IMR-90 (cell line): ENCODE measurements at regions not wholly inside any gene's neighbourhood (a gene's known extent, or its start where the extent isn't known, plus 50 kb on each side); places are given as distances from the start of the nearest gene placed in this dataset.

Experiments
- ATAC-seq: fragments of 200-7000 bp; cut with Tn5 transposase; 2 replicates; pipeline ENCODE4 v1.9.1; 2020; ENCODE audit warnings: low read depth, mild to moderate bottlenecking, moderate library complexity
- BruUV-seq: library from RNA; stranded (reverse); fragments of 400-500 nt; replicated peaks from 2 replicates; lab custom pipeline; 2021; lab: Mats Ljungman, UMichigan
- CTCF ChIA-PET: fragments of 300-600 bp; formaldehyde crosslinking; extraction: SDS; loops from one replicate; lab custom pipeline; 2021; ENCODE audit warnings: antibody characterized with exemption; lab: Yijun Ruan, JAX
- POLR2A ChIA-PET: fragments of 300-600 bp; sonication (Branson Sonifier 250); formaldehyde crosslinking; loops from one replicate; lab custom pipeline; 2022; ENCODE audit warnings: antibody characterized with exemption; ENCODE audit not compliant: unreplicated experiment; lab: Charles Lee
- DNase-seq: peaks from one replicate; pipeline ENCODE4 v3.0.0; 2013
- H2AFZ ChIP-seq: replicated peaks from 2 replicates; pipeline ENCODE3; 2013; ENCODE audit warnings: low read length, mild to moderate bottlenecking; ENCODE audit not compliant: poor library complexity
- H2AK5ac ChIP-seq: 2 replicates; pipeline ENCODE4 v1.6.1; 2013; ENCODE audit warnings: low read depth, low read length, inconsistent platforms
- H2AK9ac ChIP-seq: replicated peaks from 2 replicates; pipeline ENCODE3; 2013; ENCODE audit warnings: mild to moderate bottlenecking, low read depth, low read length, moderate library complexity; ENCODE audit not compliant: poor library complexity
- H2BK120ac ChIP-seq: 2 replicates; pipeline ENCODE4 v1.6.1; 2013; ENCODE audit warnings: low read depth, low read length, inconsistent platforms
- H2BK15ac ChIP-seq: 3 replicates; pipeline ENCODE4 v1.6.1; 2013; ENCODE audit warnings: low read depth, low read length, inconsistent platforms
- H2BK20ac ChIP-seq: 2 replicates; pipeline ENCODE4 v1.6.1; 2013; ENCODE audit warnings: low read depth, mild to moderate bottlenecking, inconsistent platforms, low read length, moderate library complexity
- H2BK5ac ChIP-seq: 2 replicates; pipeline ENCODE4 v1.6.1; 2013; ENCODE audit warnings: mild to moderate bottlenecking, low read depth, low read length, inconsistent platforms; ENCODE audit not compliant: poor library complexity, severe bottlenecking
- H3K14ac ChIP-seq: replicated peaks from 2 replicates; pipeline ENCODE4 v1.6.1; 2013; ENCODE audit warnings: low read depth, low read length, inconsistent platforms
- H3K18ac ChIP-seq: 2 replicates; pipeline ENCODE4 v1.6.1; 2013; ENCODE audit warnings: low read depth, low read length, control low read depth
- H3K23ac ChIP-seq: 2 replicates; pipeline ENCODE4 v1.6.1; 2013; ENCODE audit warnings: low read depth, low read length, inconsistent platforms
- H3K27ac ChIP-seq: 2 replicates; pipeline ENCODE4 v1.5.1; 2013; ENCODE audit warnings: mild to moderate bottlenecking, control low read depth, low read length; ENCODE audit not compliant: insufficient read depth
- H3K27me3 ChIP-seq: 2 replicates; pipeline ENCODE4 v1.6.1; 2013; ENCODE audit warnings: low read length; ENCODE audit not compliant: control insufficient read depth, insufficient read depth
- H3K36me3 ChIP-seq: 2 replicates; pipeline ENCODE4 v1.6.1; 2013; ENCODE audit warnings: low read length, mixed read lengths; ENCODE audit not compliant: control insufficient read depth, insufficient read depth
- H3K4ac ChIP-seq: 2 replicates; pipeline ENCODE4 v1.6.1; 2013; ENCODE audit warnings: low read depth, low read length, inconsistent platforms
- H3K4me1 ChIP-seq: 2 replicates; pipeline ENCODE4 v1.6.1; 2013; ENCODE audit warnings: low read length, mixed read lengths; ENCODE audit not compliant: control insufficient read depth, insufficient read depth
- H3K4me2 ChIP-seq: 2 replicates; pipeline ENCODE4 v1.6.1; 2013; ENCODE audit warnings: low read depth, mild to moderate bottlenecking, control low read depth, low read length, moderate library complexity
- H3K4me3 ChIP-seq: 2 replicates; pipeline ENCODE4 v1.5.1; 2013; ENCODE audit warnings: low read depth, mild to moderate bottlenecking, control low read depth, low read length, moderate library complexity; ENCODE audit not compliant: insufficient read depth
- H3K56ac ChIP-seq: 2 replicates; pipeline ENCODE4 v1.6.1; 2013; ENCODE audit warnings: low read length, inconsistent platforms; ENCODE audit not compliant: insufficient read depth; ENCODE audit errors: extremely low read depth
- H3K79me1 ChIP-seq, 2 experiments: 2 replicates each; pipeline ENCODE4 v1.6.1; 2013; ENCODE audit warnings: low read length in 2 of 2, inconsistent platforms in 1 of 2, low read depth in 1 of 2
- H3K9ac ChIP-seq: 2 replicates; pipeline ENCODE4 v1.6.1; 2013; ENCODE audit warnings: low read depth, low read length, control low read depth
- H3K9me1 ChIP-seq: 2 replicates; pipeline ENCODE4 v1.6.1; 2013; ENCODE audit warnings: low read length, inconsistent platforms; ENCODE audit not compliant: insufficient read depth
- H3K9me3 ChIP-seq: 2 replicates; pipeline ENCODE4 v1.6.1; 2013; ENCODE audit warnings: low read length; ENCODE audit not compliant: control insufficient read depth, insufficient read depth
- H4K20me1 ChIP-seq: 2 replicates; pipeline ENCODE4 v1.6.1; 2013; ENCODE audit warnings: low read length, inconsistent platforms; ENCODE audit not compliant: insufficient read depth
- H4K5ac ChIP-seq: 2 replicates; pipeline ENCODE4 v1.6.1; 2013; ENCODE audit warnings: mild to moderate bottlenecking, low read depth, low read length, control low read depth
- H4K8ac ChIP-seq, 2 experiments: 2 replicates each; pipeline ENCODE4 v1.6.1; 2013; ENCODE audit warnings: low read depth in 2 of 2, low read length in 2 of 2, control low read depth in 1 of 2, inconsistent platforms in 1 of 2
- H4K91ac ChIP-seq: 2 replicates; pipeline ENCODE4 v1.6.1; 2013; ENCODE audit warnings: low read depth, low read length, inconsistent platforms; ENCODE audit not compliant: insufficient read depth
- CEBPB ChIP-seq: IDR thresholded peaks from 2 replicates; pipeline ENCODE4 v1.6.1; 2012; ENCODE audit warnings: low read depth, low read length, improper control_type of control experiment
- CHD1 ChIP-seq: IDR thresholded peaks from 2 replicates; pipeline ENCODE4 v1.6.1; 2012; ENCODE audit warnings: low read depth, low read length, improper control_type of control experiment
- CTCF ChIP-seq: conservative IDR thresholded peaks from 2 replicates; pipeline ENCODE4 v1.5.1; 2012; ENCODE audit warnings: mild to moderate bottlenecking, low read depth, low read length, improper control_type of control experiment
- ELK1 ChIP-seq: fragments of 150-350 bp; IDR thresholded peaks from 2 replicates; pipeline ENCODE4 v1.6.1; 2016; ENCODE audit warnings: low read depth, mild to moderate bottlenecking, low read length, moderate library complexity, borderline replicate concordance
- FOS ChIP-seq: fragments of 150-350 bp; IDR thresholded peaks from 2 replicates; pipeline ENCODE4 v1.6.1; 2016; ENCODE audit warnings: low read depth, low read length
- MAFK ChIP-seq: IDR thresholded peaks from 2 replicates; pipeline ENCODE4 v1.6.1; 2012; ENCODE audit warnings: low read depth, low read length, improper control_type of control experiment
- MAZ ChIP-seq: IDR thresholded peaks from 2 replicates; pipeline ENCODE4 v1.6.1; 2012; ENCODE audit warnings: low read depth, mild to moderate bottlenecking, low read length, improper control_type of control experiment, moderate library complexity, borderline replicate concordance
- POLR2A ChIP-seq: IDR thresholded peaks from 2 replicates; pipeline ENCODE4 v1.6.1; 2012; ENCODE audit warnings: mild to moderate bottlenecking, low read depth, low read length
- RAD21 ChIP-seq: IDR thresholded peaks from 2 replicates; pipeline ENCODE4 v1.6.1; 2012; ENCODE audit warnings: low read length, improper control_type of control experiment
- RCOR1 ChIP-seq: IDR thresholded peaks from 2 replicates; pipeline ENCODE4 v1.6.1; 2012; ENCODE audit warnings: mild to moderate bottlenecking, low read length, improper control_type of control experiment; ENCODE audit not compliant: insufficient replicate concordance
- RFX5 ChIP-seq: IDR thresholded peaks from 2 replicates; pipeline ENCODE4 v1.8.0; 2012; ENCODE audit warnings: low read depth, mild to moderate bottlenecking, low read length, moderate library complexity
- SMC3 ChIP-seq: fragments of 150-350 bp; IDR thresholded peaks from 2 replicates; pipeline ENCODE4 v1.6.1; 2016; ENCODE audit warnings: low read depth, mild to moderate bottlenecking, antibody characterized with exemption, low read length, moderate library complexity
- USF2 ChIP-seq: fragments of 150-350 bp; IDR thresholded peaks from 2 replicates; pipeline ENCODE4 v1.6.1; 2017; ENCODE audit warnings: mild to moderate bottlenecking, antibody characterized with exemption, low read length, low read depth
- WGBS, 2 experiments: methylation state at CpG; one replicate each; pipeline versions ENCODE4 v1.1.5 to v1.1.7; 2013; ENCODE audit warnings: missing lambda C conversion rate in 2 of 2; ENCODE audit not compliant: insufficient read length in 1 of 2; ENCODE audit errors: extremely low coverage in 2 of 2; 5-methylcytosine and 5-hydroxymethylcytosine counted together
- dilution Hi-C: fragments of 300-500 bp; cut with HindIII; formaldehyde crosslinking; loops from one replicate; pipeline ENCODE4 v1.14.3; 2018; ENCODE audit warnings: low sequenced_read_pairs; ENCODE audit not compliant: unreplicated experiment
- in situ Hi-C: fragments of 300-500 bp; cut with MboI; formaldehyde crosslinking; loops from 3 replicates; pipeline ENCODE4 v1.14.3; 2019; ENCODE audit warnings: low sequenced_read_pairs, inconsistent platforms, mixed read lengths
- intact Hi-C: fragments of 100-400 bp; cut with micrococcal nuclease; formaldehyde crosslinking; loops from 2 replicates; pipeline ENCODE4 v1.10.0; 2022

GRCh38 chr2:120436460-120436739 lies 90.5 kb downstream of the INHBB start:
- no peak overlapping the region for H2AK5ac ChIP-seq
- no TSS peak for BruUV-seq
- WGBS, 2 experiments = no CpG with 5 or more reads among the region's 1 CpG
- no peak overlapping the region for H2AFZ ChIP-seq
- no peak overlapping the region for H4K5ac ChIP-seq
- no peaks in the 10 kb centered on the region for H3K4me1 ChIP-seq
- no peak overlapping the region for H3K9ac ChIP-seq
- no peak; the same call in 1 of the 2 replicates for ATAC-seq
- no peak overlapping the region for H3K4me2 ChIP-seq
- H4K8ac ChIP-seq = no peak overlapping the region
- ChIA-PET POLR2A (no interaction called here), CTCF (interaction anchor here (1.2 kb wide), 1 partner anchor 16 kb away, joined by 5 read pairs; no protein-coding TSS in a partner anchor)
- no peak overlapping the region for H3K4ac ChIP-seq
- H3K79me1 ChIP-seq = no peaks in the 10 kb centered on the region
- no peak overlapping the region for H3K14ac ChIP-seq
- H3K27ac ChIP-seq = no peak overlapping the region
- dilution Hi-C loops (no loop called here), intact Hi-C loops (no loop called here), in situ Hi-C loops (no loop called here)
- no peak overlapping the region for H3K23ac ChIP-seq
- no peak overlapping the region for H2BK15ac ChIP-seq
- DNase-seq = no peak
- H2BK120ac ChIP-seq = no peak overlapping the region
- no peak overlapping the region for H2AK9ac ChIP-seq
- no peaks in the 10 kb centered on the region for H3K9me3 ChIP-seq
- peaks cover 66% of the 10 kb centered on the region for H3K27me3 ChIP-seq
- no peak overlapping the region for H2BK5ac ChIP-seq
- no peaks in the 10 kb centered on the region for H4K20me1 ChIP-seq
- no peak overlapping the region for H3K56ac ChIP-seq
- no peak overlapping the region for H2BK20ac ChIP-seq
- TF ChIP-seq CTCF (no peak), CHD1 (no peak), FOS (no peak), USF2 (no peak), RFX5 (no peak), POLR2A (no peak), CEBPB (no peak), MAFK (no peak), ELK1 (no peak), RCOR1 (no peak), SMC3 (no peak), MAZ (no peak), RAD21 (no peak)
- H3K18ac ChIP-seq = no peak overlapping the region
- no peaks in the 10 kb centered on the region for H3K36me3 ChIP-seq
- H3K4me3 ChIP-seq = no peak overlapping the region
- no peak overlapping the region for H4K91ac ChIP-seq
- H3K9me1 ChIP-seq = no peaks in the 10 kb centered on the region
